T1000 (cell line): ENCODE measurements at regions not wholly inside any gene's neighbourhood (a gene's known extent, or its start where the extent isn't known, plus 50 kb on each side); places are given as distances from the start of the nearest gene placed in this dataset.

ENCODE experiments used
- DNase-seq: peaks from one replicate; lab custom pipeline; 2025; ENCODE audit warnings: mixed read lengths; lab: John Stamatoyannopoulos, UW

GRCh38 chr1:99573431-99574217, 72.3 kb upstream of the PALMD start:
- DNase-seq: no peak

GRCh38 chr1:99577313-99577712, 68.6 kb upstream of the PALMD start:
- DNase-seq: no peak

- no peak for DNase-seq
Measured at GRCh38 chr1:99579691-99580172, 66.2 kb upstream of the PALMD start.

GRCh38 chr1:99580451-99580850, 65.5 kb upstream of the PALMD start:
- DNase-seq: no peak

- DNase-seq: no peak
Measured at GRCh38 chr1:99587008-99587407, 58.9 kb upstream of the PALMD start.

- DNase-seq: no peak
Measured at GRCh38 chr1:99589186-99589636, 56.7 kb upstream of the PALMD start.

- peak; percentile 27 for DNase-seq
Measured at GRCh38 chr1:99590578-99591209, 55.2 kb upstream of the PALMD start.

GRCh38 chr1:99591886-99592285, 54.0 kb upstream of the PALMD start:
- no peak for DNase-seq

- DNase-seq: no peak
Measured at GRCh38 chr1:99594205-99594604, 51.7 kb upstream of the PALMD start.

- DNase-seq: no peak
Measured at GRCh38 chr1:99595041-99595440, 50.9 kb upstream of the PALMD start.

- no peak for DNase-seq
Measured at GRCh38 chr1:99595441-99595840, 50.5 kb upstream of the PALMD start.
